GM12878 (cell line): ENCODE measurements at regions not wholly inside any gene's neighbourhood (a gene's known extent, or its start where the extent isn't known, plus 50 kb on each side); places are given as distances from the start of the nearest gene placed in this dataset.

Experiments used
- ATAC-seq: fragments of 200-7000 bp; cut with Tn5 transposase; 3 replicates; pipeline ENCODE4 v1.9.1; 2020; ENCODE audit warnings: mild to moderate bottlenecking, moderate library complexity
- BruUV-seq: library from RNA; stranded (reverse); fragments of 400-500 nt; replicated peaks from 2 replicates; lab custom pipeline; 2021; lab: Mats Ljungman, UMichigan
- CTCF ChIA-PET: fragments of 300-600 bp; sonication (Branson Sonifier 250); formaldehyde crosslinking; extraction: SDS; loops from one replicate; lab custom pipeline; 2021; ENCODE audit warnings: inconsistent platforms; lab: Yijun Ruan, JAX
- POLR2A ChIA-PET: fragments of 350-600 bp; formaldehyde crosslinking; extraction: SDS; loops from one replicate; lab custom pipeline; 2021; ENCODE audit warnings: inconsistent platforms; lab: Charles Lee
- RAD21 ChIA-PET: fragments of 300-600 bp; sonication (Branson Sonifier 250); formaldehyde crosslinking; loops from one replicate; lab custom pipeline; 2023; ENCODE audit warnings: antibody characterized with exemption; ENCODE audit not compliant: unreplicated experiment; lab: Charles Lee
- SMC1A ChIA-PET: fragments of 300-600 bp; sonication (Branson Sonifier 250); formaldehyde crosslinking; loops from one replicate; lab custom pipeline; 2023; ENCODE audit not compliant: unreplicated experiment, uncharacterized antibody; lab: Charles Lee
- DNase-seq: peaks from one replicate; pipeline ENCODE4 v3.0.0-alpha.2; 2011; ENCODE audit warnings: low read depth, low spot score
- FAIRE-seq: peaks from 3 replicates; lab custom pipeline; 2011; peaks lifted over from hg19 to GRCh38; lab: Jason Lieb, UNC
- H2AFZ ChIP-seq: 2 replicates; pipeline ENCODE4 v1.6.0; 2011; ENCODE audit warnings: low read depth, low read length, control low read depth; ENCODE audit not compliant: control insufficient read depth
- H3K27ac ChIP-seq: 2 replicates; pipeline ENCODE4 v1.5.1; 2011; ENCODE audit warnings: control low read depth; ENCODE audit not compliant: control insufficient read depth, insufficient read depth
- H3K27me3 ChIP-seq, 2 experiments: replicated peaks in 1 of 2; 2 replicates each; pipeline versions ENCODE4 v1.6.0 to v1.6.1; 2011; ENCODE audit warnings: low read length in 1 of 2; ENCODE audit not compliant: control insufficient read depth in 2 of 2, insufficient read depth in 2 of 2
- H3K36me3 ChIP-seq, 2 experiments: 2 replicates each; pipeline ENCODE4 v1.5.1; 2011; ENCODE audit warnings: low read length in 1 of 2; ENCODE audit not compliant: control insufficient read depth in 2 of 2, insufficient read depth in 2 of 2
- H3K4me1 ChIP-seq: 2 replicates; pipeline ENCODE4 v1.6.1; 2011; ENCODE audit warnings: mild to moderate bottlenecking, low read length, moderate library complexity, mixed read lengths; ENCODE audit not compliant: control insufficient read depth, insufficient read depth
- H3K4me2 ChIP-seq: 2 replicates; pipeline ENCODE4 v1.6.0; 2011; ENCODE audit warnings: control low read depth; ENCODE audit not compliant: control insufficient read depth, insufficient read depth
- H3K4me3 ChIP-seq: fragments of 200-600 bp; sonication (generic); 2 replicates; pipeline ENCODE4 v1.5.1; 2016
- H3K79me2 ChIP-seq: 2 replicates; pipeline ENCODE4 v1.6.0; 2011; ENCODE audit warnings: low read length; ENCODE audit not compliant: control insufficient read depth, insufficient read depth
- H3K9ac ChIP-seq: 2 replicates; pipeline ENCODE4 v1.8.0; 2011; ENCODE audit warnings: low read length, control low read depth, mixed read lengths; ENCODE audit not compliant: control insufficient read depth, insufficient read depth
- H3K9me3 ChIP-seq: replicated peaks from 3 replicates; pipeline ENCODE4 v1.5.1; 2011; ENCODE audit warnings: mild to moderate bottlenecking, low read length; ENCODE audit not compliant: control insufficient read depth, insufficient read depth
- H4K20me1 ChIP-seq: 2 replicates; pipeline ENCODE4 v1.6.0; 2011; ENCODE audit not compliant: control insufficient read depth, insufficient read depth
- CBX3 ChIP-seq: fragments of 200-600 bp; sonication (generic); IDR thresholded peaks from 2 replicates; pipeline ENCODE4 v1.6.1; 2016; ENCODE audit warnings: low read depth, borderline replicate concordance
- ETV6 ChIP-seq, 2 experiments: fragments of 450-650 bp in 1 of 2; IDR thresholded peaks in 1 of 2; conservative IDR thresholded peaks in 1 of 2; 2 replicates each; pipeline ENCODE4 v1.6.1; 2014; ENCODE audit warnings: antibody characterized with exemption in 1 of 2, borderline replicate concordance in 1 of 2, low read depth in 1 of 2, mild to moderate bottlenecking in 1 of 2, moderate library complexity in 1 of 2
- HDAC2 ChIP-seq: fragments of 200-600 bp; sonication (generic); IDR thresholded peaks from 2 replicates; pipeline ENCODE4 v1.6.1; 2017
- HDAC6 ChIP-seq: fragments of 200-600 bp; sonication (generic); IDR thresholded peaks from one replicate; pipeline ENCODE4 v1.8.0; 2017; ENCODE audit warnings: antibody characterized with exemption; ENCODE audit not compliant: unreplicated experiment
- JUNB ChIP-seq: IDR thresholded peaks from 2 replicates; pipeline ENCODE4 v1.6.1; 2016; ENCODE audit warnings: antibody characterized with exemption, mild to moderate bottlenecking
- MTA2 ChIP-seq: fragments of 450-650 bp; IDR thresholded peaks from 2 replicates; pipeline ENCODE4 v1.6.1; 2016; ENCODE audit warnings: low read depth, mild to moderate bottlenecking, moderate library complexity
- NFIC ChIP-seq: IDR thresholded peaks from 2 replicates; pipeline ENCODE4 v1.6.1; 2012; ENCODE audit warnings: low read depth, mild to moderate bottlenecking, inconsistent platforms, low read length, moderate library complexity
- NFXL1 ChIP-seq: fragments of 450-650 bp; IDR thresholded peaks from 2 replicates; pipeline ENCODE4 v1.6.1; 2017; ENCODE audit warnings: antibody characterized with exemption, mild to moderate bottlenecking, borderline replicate concordance
- PAX8 ChIP-seq: fragments of 450-650 bp; IDR thresholded peaks from 2 replicates; pipeline ENCODE4 v1.6.1; 2017; ENCODE audit warnings: mild to moderate bottlenecking, moderate library complexity
- PML ChIP-seq: IDR thresholded peaks from 2 replicates; pipeline ENCODE4 v1.6.1; 2012; ENCODE audit warnings: low read length, inconsistent platforms
- RAD21 ChIP-seq: IDR thresholded peaks from 2 replicates; pipeline ENCODE4 v1.6.1; 2011; ENCODE audit warnings: mild to moderate bottlenecking, low read depth, low read length, moderate library complexity; ENCODE audit not compliant: insufficient read depth
- SRF ChIP-seq, 2 experiments: IDR thresholded peaks; 2 replicates each; pipeline ENCODE4 v1.6.1; 2011; ENCODE audit warnings: low read depth in 2 of 2, low read length in 2 of 2, mild to moderate bottlenecking in 1 of 2, moderate library complexity in 1 of 2
- TCF3 ChIP-seq: IDR thresholded peaks from 2 replicates; pipeline ENCODE4 v1.6.1; 2012; ENCODE audit warnings: low read depth, mild to moderate bottlenecking, low read length, borderline replicate concordance; ENCODE audit not compliant: insufficient read depth
- YY1 ChIP-seq: IDR thresholded peaks from 2 replicates; pipeline ENCODE4 v1.6.1; 2011; ENCODE audit warnings: low read depth, mild to moderate bottlenecking, low read length
- ZNF622 ChIP-seq: fragments of 450-650 bp; IDR thresholded peaks from 2 replicates; pipeline ENCODE4 v1.6.1; 2017; ENCODE audit warnings: mild to moderate bottlenecking, inconsistent platforms
- ZSCAN29 ChIP-seq: fragments of 450-650 bp; IDR thresholded peaks from 2 replicates; pipeline ENCODE4 v1.6.1; 2017; ENCODE audit warnings: mild to moderate bottlenecking, moderate library complexity
- WGBS: methylation state at CpG from one replicate; pipeline ENCODE4 v1.1.6; 2016; ENCODE audit warnings: low lambda C conversion rate; ENCODE audit not compliant: insufficient replicate concordance, insufficient coverage; ENCODE audit errors: missing lambda C conversion rate; 5-methylcytosine and 5-hydroxymethylcytosine counted together
- in situ Hi-C: fragments of 300-500 bp; cut with MboI; formaldehyde crosslinking; loops from 9 replicates; pipeline ENCODE4 v1.14.3; 2018; ENCODE audit warnings: mixed read lengths
- intact Hi-C: fragments of 100-400 bp; cut with micrococcal nuclease; formaldehyde crosslinking; loops from one replicate; pipeline ENCODE4 v1.14.2; 2022; ENCODE audit not compliant: unreplicated experiment
- TF ChIP-seq, protein P1 (sequence below): fragments of 150-350 bp; IDR thresholded peaks from 2 replicates; pipeline ENCODE4 v1.6.1; 2016; ENCODE audit warnings: low read depth, low read length
- TF ChIP-seq, protein P2 (sequence below): IDR thresholded peaks from 2 replicates; pipeline ENCODE4 v1.6.1; 2011; ENCODE audit warnings: borderline replicate concordance, low read depth, mild to moderate bottlenecking, moderate library complexity, mixed read lengths, low read length; ENCODE audit not compliant: insufficient read depth; ENCODE audit errors: extremely low read length
- TF ChIP-seq, protein P3 (sequence below): IDR thresholded peaks from 2 replicates; pipeline ENCODE4 v1.6.1; 2011; ENCODE audit warnings: low read depth, low read length, improper control_type of control experiment, borderline replicate concordance

DNA sequence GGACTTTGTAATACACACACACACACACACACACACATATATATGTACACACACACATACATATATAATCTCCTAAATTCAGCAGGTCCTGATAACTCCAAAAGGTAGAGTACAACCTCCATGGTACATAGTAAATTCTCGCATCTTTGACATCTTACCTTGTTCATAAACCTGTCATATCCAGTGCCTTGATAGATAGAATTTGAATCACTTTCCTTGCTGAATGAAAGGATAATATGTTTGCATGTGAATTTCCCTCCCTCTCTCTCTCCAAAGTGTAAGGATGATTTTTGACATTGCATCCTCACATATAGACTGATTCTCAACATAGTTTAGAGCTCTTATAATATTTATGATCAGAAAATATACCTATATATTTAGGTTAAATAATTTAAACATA lies 567.1 kb upstream of the ADGRL2 start (continued):
- TF ChIP-seq MTA2 (no peak), RAD21 (no peak), HDAC2 (no peak), TCF3 (no peak), ZNF622 (no peak), SRF (IDR thresholded peaks at IDR 0.05; ENCODE audit: low read depth in 2 of 2, low read length in 2 of 2) (no peak), YY1 (no peak), NFXL1 (no peak)
- TF ChIP-seq, protein P1, sequence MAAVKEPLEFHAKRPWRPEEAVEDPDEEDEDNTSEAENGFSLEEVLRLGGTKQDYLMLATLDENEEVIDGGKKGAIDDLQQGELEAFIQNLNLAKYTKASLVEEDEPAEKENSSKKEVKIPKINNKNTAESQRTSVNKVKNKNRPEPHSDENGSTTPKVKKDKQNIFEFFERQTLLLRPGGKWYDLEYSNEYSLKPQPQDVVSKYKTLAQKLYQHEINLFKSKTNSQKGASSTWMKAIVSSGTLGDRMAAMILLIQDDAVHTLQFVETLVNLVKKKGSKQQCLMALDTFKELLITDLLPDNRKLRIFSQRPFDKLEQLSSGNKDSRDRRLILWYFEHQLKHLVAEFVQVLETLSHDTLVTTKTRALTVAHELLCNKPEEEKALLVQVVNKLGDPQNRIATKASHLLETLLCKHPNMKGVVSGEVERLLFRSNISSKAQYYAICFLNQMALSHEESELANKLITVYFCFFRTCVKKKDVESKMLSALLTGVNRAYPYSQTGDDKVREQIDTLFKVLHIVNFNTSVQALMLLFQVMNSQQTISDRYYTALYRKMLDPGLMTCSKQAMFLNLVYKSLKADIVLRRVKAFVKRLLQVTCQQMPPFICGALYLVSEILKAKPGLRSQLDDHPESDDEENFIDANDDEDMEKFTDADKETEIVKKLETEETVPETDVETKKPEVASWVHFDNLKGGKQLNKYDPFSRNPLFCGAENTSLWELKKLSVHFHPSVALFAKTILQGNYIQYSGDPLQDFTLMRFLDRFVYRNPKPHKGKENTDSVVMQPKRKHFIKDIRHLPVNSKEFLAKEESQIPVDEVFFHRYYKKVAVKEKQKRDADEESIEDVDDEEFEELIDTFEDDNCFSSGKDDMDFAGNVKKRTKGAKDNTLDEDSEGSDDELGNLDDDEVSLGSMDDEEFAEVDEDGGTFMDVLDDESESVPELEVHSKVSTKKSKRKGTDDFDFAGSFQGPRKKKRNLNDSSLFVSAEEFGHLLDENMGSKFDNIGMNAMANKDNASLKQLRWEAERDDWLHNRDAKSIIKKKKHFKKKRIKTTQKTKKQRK = no peak
- TF ChIP-seq, protein P2, sequence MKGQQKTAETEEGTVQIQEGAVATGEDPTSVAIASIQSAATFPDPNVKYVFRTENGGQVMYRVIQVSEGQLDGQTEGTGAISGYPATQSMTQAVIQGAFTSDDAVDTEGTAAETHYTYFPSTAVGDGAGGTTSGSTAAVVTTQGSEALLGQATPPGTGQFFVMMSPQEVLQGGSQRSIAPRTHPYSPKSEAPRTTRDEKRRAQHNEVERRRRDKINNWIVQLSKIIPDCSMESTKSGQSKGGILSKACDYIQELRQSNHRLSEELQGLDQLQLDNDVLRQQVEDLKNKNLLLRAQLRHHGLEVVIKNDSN = no peak
- TF ChIP-seq, all 136 proteins: peak for 0

DNA sequence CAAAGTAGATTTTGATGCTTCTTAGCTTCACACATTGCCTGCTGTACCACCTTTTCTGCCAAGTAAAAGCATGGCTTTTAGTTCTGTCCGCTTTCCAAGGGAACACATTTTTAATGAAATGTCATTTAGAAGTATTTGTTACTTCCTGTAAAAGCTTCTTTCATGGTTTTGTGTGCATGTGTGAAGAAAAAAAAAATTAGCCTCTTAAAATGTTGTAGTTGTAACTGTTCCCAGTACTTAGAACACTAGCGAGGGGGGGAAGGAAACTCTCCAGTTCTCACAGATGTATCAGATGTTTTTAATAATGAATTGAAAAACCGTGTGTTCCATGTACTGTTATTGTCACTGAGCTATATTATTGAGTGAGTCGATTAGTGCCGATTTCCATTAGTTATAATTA lies 568.3 kb upstream of the ADGRL2 start:
- Histone ChIP-seq H3K4me3 (no peak overlapping the region), H3K9me3 (no peaks in the 10 kb centered on the region), H3K27me3 (no peaks in the 10 kb centered on the region), H3K4me2 (no peak overlapping the region), H3K36me3 (no peaks in the 10 kb centered on the region), H2AFZ (no peak overlapping the region), H3K4me1 (no peaks in the 10 kb centered on the region), H3K79me2 (no peaks in the 10 kb centered on the region), H4K20me1 (no peaks in the 10 kb centered on the region), H3K9ac (no peak overlapping the region), H3K27ac (no peak overlapping the region)
- no TSS peak for BruUV-seq
- RAD21 ChIA-PET = no interaction called here
- SMC1A ChIA-PET = no interaction called here
- CTCF ChIA-PET = no interaction called here
- 48% methylated on average over 5 of the region's 5 CpGs for WGBS
- no peak for FAIRE-seq
- intact Hi-C loops = no loop called here
- POLR2A ChIA-PET = no interaction called here
- DNase-seq = no peak
- in situ Hi-C loops = no loop called here
- no peak for ATAC-seq
- TF ChIP-seq PML (no peak), ZSCAN29 (no peak), NFIC (no peak), JUNB (no peak), PAX8 (no peak), HDAC6 (no peak), ETV6 (conservative IDR thresholded peaks at IDR 0.05 in 1 of 2, IDR thresholded peaks at IDR 0.05 in 1 of 2; ENCODE audit: borderline replicate concordance in 1 of 2, low read depth in 1 of 2) (no peak), RAD21 (no peak), CBX3 (no peak)
- TF ChIP-seq, protein P2 = no peak
- TF ChIP-seq, protein P3, sequence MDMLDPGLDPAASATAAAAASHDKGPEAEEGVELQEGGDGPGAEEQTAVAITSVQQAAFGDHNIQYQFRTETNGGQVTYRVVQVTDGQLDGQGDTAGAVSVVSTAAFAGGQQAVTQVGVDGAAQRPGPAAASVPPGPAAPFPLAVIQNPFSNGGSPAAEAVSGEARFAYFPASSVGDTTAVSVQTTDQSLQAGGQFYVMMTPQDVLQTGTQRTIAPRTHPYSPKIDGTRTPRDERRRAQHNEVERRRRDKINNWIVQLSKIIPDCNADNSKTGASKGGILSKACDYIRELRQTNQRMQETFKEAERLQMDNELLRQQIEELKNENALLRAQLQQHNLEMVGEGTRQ = no peak
